Liver (tissue), 8 donors: ENCODE measurements at regions not wholly inside any gene's neighbourhood (a gene's known extent, or its start where the extent isn't known, plus 50 kb on each side); places are given as distances from the start of the nearest gene placed in this dataset.

Experiments used
- DNase-seq: peaks from one replicate; pipeline ENCODE4 v3.0.0-alpha.2; 2017; ENCODE audit warnings: low spot score
- H3K27ac ChIP-seq, 2 donors: one replicate each; pipeline ENCODE4 v1.7.0; 2013; ENCODE audit warnings: inconsistent platforms in 2 of 2, low read length in 2 of 2, control low read depth in 1 of 2, low read depth in 1 of 2, mild to moderate bottlenecking in 1 of 2
- H3K27me3 ChIP-seq, 4 donors: one replicate each; pipeline versions ENCODE4 v1.6.1 to v1.7.0; 2013; ENCODE audit warnings: low read length in 3 of 4, inconsistent platforms in 1 of 4, mild to moderate bottlenecking in 1 of 4, moderate library complexity in 1 of 4; ENCODE audit not compliant: control insufficient read depth in 4 of 4, insufficient read depth in 4 of 4
- H3K36me3 ChIP-seq, 4 donors: one replicate each; pipeline versions ENCODE4 v1.6.1 to v1.7.0; 2013; ENCODE audit warnings: low read length in 3 of 4, mild to moderate bottlenecking in 3 of 4, low read depth in 1 of 4, moderate library complexity in 1 of 4; ENCODE audit not compliant: control insufficient read depth in 4 of 4, insufficient read depth in 3 of 4
- H3K4me1 ChIP-seq, 4 donors: one replicate each; pipeline versions ENCODE4 v1.6.1 to v1.7.0; 2013; ENCODE audit warnings: low read length in 3 of 4, mild to moderate bottlenecking in 3 of 4, moderate library complexity in 1 of 4; ENCODE audit not compliant: control insufficient read depth in 4 of 4, insufficient read depth in 4 of 4
- H3K4me3 ChIP-seq, 3 donors: one replicate each; pipeline versions ENCODE4 v1.6.1 to v1.7.0; 2013; ENCODE audit warnings: low read length in 3 of 3, control low read depth in 1 of 3, low read depth in 1 of 3, mild to moderate bottlenecking in 1 of 3
- H3K9ac ChIP-seq, 2 donors: one replicate each; pipeline ENCODE4 v1.7.0; 2013; ENCODE audit warnings: low read length in 2 of 2, mild to moderate bottlenecking in 2 of 2, moderate library complexity in 2 of 2, control low read depth in 1 of 2, low read depth in 1 of 2
- H3K9me3 ChIP-seq, 4 donors: one replicate each; pipeline versions ENCODE4 v1.6.1 to v1.7.0; 2013; ENCODE audit warnings: low read length in 3 of 4; ENCODE audit not compliant: control insufficient read depth in 4 of 4
- ATF3 ChIP-seq: IDR thresholded peaks from 2 replicates; pipeline ENCODE4 v1.6.1; 2016; ENCODE audit warnings: antibody characterized with exemption
- CTCF ChIP-seq: fragments of 150-350 bp; IDR thresholded peaks from 2 replicates; pipeline ENCODE4 v1.5.1; 2017; ENCODE audit warnings: improper control_type of control experiment, low read depth, low read length; ENCODE audit not compliant: missing input control
- EGR1 ChIP-seq, 2 donors: IDR thresholded peaks; 2 replicates each; pipeline ENCODE4 v1.6.1; 2016 to 2018; ENCODE audit warnings: antibody characterized with exemption in 2 of 2, low read depth in 2 of 2
- FOXA1 ChIP-seq: IDR thresholded peaks from 2 replicates; pipeline ENCODE4 v1.6.1; 2016; ENCODE audit warnings: antibody characterized with exemption
- FOXA2 ChIP-seq: IDR thresholded peaks from 2 replicates; pipeline ENCODE4 v1.6.1; 2016; ENCODE audit warnings: antibody characterized with exemption
- GABPA ChIP-seq, 2 donors: IDR thresholded peaks in 1 of 2; conservative IDR thresholded peaks in 1 of 2; 2 replicates each; pipeline ENCODE4 v1.6.1; 2016; ENCODE audit warnings: antibody characterized with exemption in 2 of 2, mild to moderate bottlenecking in 1 of 2, moderate library complexity in 1 of 2
- HNF4A ChIP-seq, 2 donors: conservative IDR thresholded peaks; 2 replicates each; pipeline ENCODE4 v1.6.1; 2016; ENCODE audit warnings: antibody characterized with exemption in 2 of 2, mild to moderate bottlenecking in 2 of 2
- HNF4G ChIP-seq: IDR thresholded peaks from 2 replicates; pipeline ENCODE4 v1.6.1; 2016; ENCODE audit warnings: antibody characterized with exemption
- JUND ChIP-seq, 2 donors: IDR thresholded peaks; 2 replicates each; pipeline ENCODE4 v1.6.1; 2016; ENCODE audit warnings: antibody characterized with exemption in 2 of 2
- MAX ChIP-seq: IDR thresholded peaks from 2 replicates; pipeline ENCODE4 v1.6.1; 2016; ENCODE audit warnings: antibody characterized with exemption
- NR2F2 ChIP-seq: IDR thresholded peaks from 2 replicates; pipeline ENCODE4 v1.6.1; 2016; ENCODE audit warnings: antibody characterized with exemption
- RAD21 ChIP-seq, 2 donors: IDR thresholded peaks; 2 replicates each; pipeline ENCODE4 v1.6.1; 2016; ENCODE audit warnings: antibody characterized with exemption in 2 of 2, mild to moderate bottlenecking in 2 of 2
- RXRA ChIP-seq, 2 donors: IDR thresholded peaks; 2 replicates each; pipeline ENCODE4 v1.6.1; 2017 to 2018; ENCODE audit warnings: antibody characterized with exemption in 2 of 2, mild to moderate bottlenecking in 1 of 2
- SP1 ChIP-seq: IDR thresholded peaks from 2 replicates; pipeline ENCODE4 v1.6.1; 2018; ENCODE audit warnings: antibody characterized with exemption, mild to moderate bottlenecking
- TAF1 ChIP-seq: conservative IDR thresholded peaks from 2 replicates; pipeline ENCODE4 v1.6.1; 2016; ENCODE audit warnings: antibody characterized with exemption, mild to moderate bottlenecking
- YY1 ChIP-seq: IDR thresholded peaks from 2 replicates; pipeline ENCODE4 v1.6.1; 2016; ENCODE audit warnings: antibody characterized with exemption, mild to moderate bottlenecking
- ZBTB33 ChIP-seq: IDR thresholded peaks from 2 replicates; pipeline ENCODE4 v1.6.1; 2016; ENCODE audit warnings: antibody characterized with exemption
- WGBS: extraction: QIAGEN DNeasy Blood & Tissue Kit; methylation state at CpG from one replicate; pipeline ENCODE4 v1.1.7; 2013; 5-methylcytosine and 5-hydroxymethylcytosine counted together
- donor health status: healthy.
- donor health status: healthy.
- donor health status: healthy.
- donor health status: healthy.
- donor health status: healthy.

GRCh38 chr1:175865041-175865766, 121.8 kb upstream of the TNR start:
- Histone ChIP-seq H3K4me3 (no peak overlapping the region), H3K27ac (no peak overlapping the region), H3K27me3 (no peaks in the 10 kb centered on the region), H3K36me3 (no peaks in the 10 kb centered on the region), H3K9me3 (no peaks in the 10 kb centered on the region), H3K9ac (no peak overlapping the region), H3K4me1 (no peaks in the 10 kb centered on the region)
- TF ChIP-seq GABPA (IDR thresholded peaks at IDR 0.05 in 1 of 2, conservative IDR thresholded peaks at IDR 0.05 in 1 of 2), result no peak
- TF ChIP-seq JUND (IDR thresholded peaks at IDR 0.05), result no peak
- TF ChIP-seq FOXA2, result no peak
- TF ChIP-seq ZBTB33, result no peak
- no peak for TF ChIP-seq FOXA1
- no peak for TF ChIP-seq SP1
- no peak for TF ChIP-seq RXRA (IDR thresholded peaks at IDR 0.05)
- no peak for TF ChIP-seq CTCF
- TF ChIP-seq EGR1 (IDR thresholded peaks at IDR 0.05; ENCODE audit: low read depth in 2 of 2), result no peak
- TF ChIP-seq ATF3, result no peak
- TF ChIP-seq MAX, result no peak
- TF ChIP-seq RAD21 (IDR thresholded peaks at IDR 0.05), result no peak
- TF ChIP-seq TAF1, result no peak
- no peak for TF ChIP-seq NR2F2
- 84% methylated on average over 6 of the region's 6 CpGs for WGBS
- no peak for DNase-seq

- TF ChIP-seq JUND (IDR thresholded peaks at IDR 0.05), result no peak
- no peak for TF ChIP-seq FOXA2
- TF ChIP-seq EGR1 (IDR thresholded peaks at IDR 0.05; ENCODE audit: low read depth in 2 of 2), result no peak
- no peak for TF ChIP-seq RXRA (IDR thresholded peaks at IDR 0.05)
- no peak for TF ChIP-seq HNF4A (conservative IDR thresholded peaks at IDR 0.05)
- TF ChIP-seq FOXA1, result no peak
- TF ChIP-seq HNF4G, result no peak
- no peak for TF ChIP-seq ZBTB33
- no peak for TF ChIP-seq GABPA (IDR thresholded peaks at IDR 0.05 in 1 of 2, conservative IDR thresholded peaks at IDR 0.05 in 1 of 2)
- TF ChIP-seq NR2F2, result no peak
- no peak for TF ChIP-seq RAD21 (IDR thresholded peaks at IDR 0.05)
- TF ChIP-seq MAX, result no peak
- TF ChIP-seq YY1, result no peak
- no peak for TF ChIP-seq CTCF
- TF ChIP-seq SP1, result no peak
- TF ChIP-seq ATF3, result no peak
- WGBS, result 65% methylated on average over 3 of the region's 3 CpGs
- H3K9me3 ChIP-seq, result no peaks in the 10 kb centered on the region
- H3K9ac ChIP-seq, result no peak overlapping the region
- no peak for DNase-seq
- no peaks in the 10 kb centered on the region for H3K36me3 ChIP-seq
- H3K4me1 ChIP-seq, result no peaks in the 10 kb centered on the region
- H3K27ac ChIP-seq, result no peak overlapping the region
- no peaks in the 10 kb centered on the region for H3K27me3 ChIP-seq
- no peak overlapping the region for H3K4me3 ChIP-seq
Observed at GRCh38 chr1:175864625-175865024, 121.2 kb upstream of the TNR start.
